HEK293T (cell line): ENCODE measurements at regions not wholly inside any gene's neighbourhood (a gene's known extent, or its start where the extent isn't known, plus 50 kb on each side); places are given as distances from the start of the nearest gene placed in this dataset.

Experiments
- CTCF ChIA-PET: fragments of 350-600 bp; formaldehyde crosslinking; extraction: SDS; loops from one replicate; lab custom pipeline; 2021; ENCODE audit warnings: antibody characterized with exemption, inconsistent platforms; lab: Yijun Ruan, JAX
- POLR2A ChIA-PET: fragments of 350-600 bp; formaldehyde crosslinking; extraction: SDS; loops from one replicate; lab custom pipeline; 2020; ENCODE audit warnings: antibody characterized with exemption, inconsistent platforms; lab: Yijun Ruan, JAX
- DNase-seq: peaks from one replicate; pipeline ENCODE4 v3.0.0; 2012; ENCODE audit warnings: mixed read lengths; ENCODE audit errors: extremely low spot score
- ELF4 ChIP-seq: fragments of 450-650 bp; IDR thresholded peaks from 2 replicates; pipeline ENCODE4 v1.6.1; 2017; ENCODE audit warnings: antibody characterized with exemption
- FOXM1 ChIP-seq: fragments of 450-650 bp; IDR thresholded peaks from 2 replicates; pipeline ENCODE4 v1.6.1; 2017; ENCODE audit warnings: mild to moderate bottlenecking, borderline replicate concordance
- HDGF ChIP-seq: fragments of 450-650 bp; IDR thresholded peaks from 2 replicates; pipeline ENCODE4 v1.6.1; 2017; ENCODE audit warnings: antibody characterized with exemption, borderline replicate concordance
- L3MBTL2 ChIP-seq: fragments of 450-650 bp; conservative IDR thresholded peaks from 2 replicates; pipeline ENCODE4 v1.6.1; 2016; ENCODE audit warnings: mild to moderate bottlenecking
- LEF1 ChIP-seq: fragments of 450-650 bp; IDR thresholded peaks from 2 replicates; pipeline ENCODE4 v1.6.1; 2017; ENCODE audit warnings: mild to moderate bottlenecking, borderline replicate concordance
- TARDBP ChIP-seq: fragments of 450-650 bp; IDR thresholded peaks from 2 replicates; pipeline ENCODE4 v1.6.1; 2016
- ZNF384 ChIP-seq: fragments of 450-650 bp; IDR thresholded peaks from 2 replicates; pipeline ENCODE4 v1.6.1; 2016
- TF ChIP-seq, protein P1 (sequence below): fragments of 450-650 bp; IDR thresholded peaks from 2 replicates; pipeline ENCODE4 v1.6.1; 2016

DNA sequence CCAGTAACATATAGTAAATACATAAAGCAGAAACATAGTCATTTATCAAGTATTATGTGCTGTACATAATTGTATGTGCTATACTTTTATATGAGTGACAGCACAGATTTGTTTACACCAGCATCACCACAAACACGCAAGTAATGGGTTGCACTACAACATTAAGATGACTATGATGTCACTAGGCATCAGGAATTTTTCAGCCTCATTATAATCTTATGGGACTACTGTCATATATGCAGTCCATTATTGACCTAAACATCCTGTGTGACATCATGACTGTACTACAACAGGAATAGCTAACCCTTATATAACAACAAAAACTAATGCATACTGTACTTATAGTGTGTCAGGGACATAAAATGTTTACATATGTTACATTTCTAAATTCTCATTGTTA, 50.2 kb upstream of the IZUMO1R start:
- ChIA-PET POLR2A (no interaction called here), CTCF (no interaction called here)
- no peak for TF ChIP-seq ZNF384
- TF ChIP-seq, protein P1, sequence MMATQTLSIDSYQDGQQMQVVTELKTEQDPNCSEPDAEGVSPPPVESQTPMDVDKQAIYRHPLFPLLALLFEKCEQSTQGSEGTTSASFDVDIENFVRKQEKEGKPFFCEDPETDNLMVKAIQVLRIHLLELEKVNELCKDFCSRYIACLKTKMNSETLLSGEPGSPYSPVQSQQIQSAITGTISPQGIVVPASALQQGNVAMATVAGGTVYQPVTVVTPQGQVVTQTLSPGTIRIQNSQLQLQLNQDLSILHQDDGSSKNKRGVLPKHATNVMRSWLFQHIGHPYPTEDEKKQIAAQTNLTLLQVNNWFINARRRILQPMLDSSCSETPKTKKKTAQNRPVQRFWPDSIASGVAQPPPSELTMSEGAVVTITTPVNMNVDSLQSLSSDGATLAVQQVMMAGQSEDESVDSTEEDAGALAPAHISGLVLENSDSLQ, result no peak
- TF ChIP-seq L3MBTL2, result no peak
- TF ChIP-seq HDGF, result no peak
- no peak for TF ChIP-seq FOXM1
- no peak for TF ChIP-seq LEF1
- TF ChIP-seq ELF4, result no peak
- no peak for TF ChIP-seq TARDBP
- no peak for DNase-seq
